ENCODE measurements at regions not wholly inside any gene's neighbourhood (a gene's known extent, or its start where the extent isn't known, plus 50 kb on each side); places are given as distances from the start of the nearest gene placed in this dataset.

DNA sequence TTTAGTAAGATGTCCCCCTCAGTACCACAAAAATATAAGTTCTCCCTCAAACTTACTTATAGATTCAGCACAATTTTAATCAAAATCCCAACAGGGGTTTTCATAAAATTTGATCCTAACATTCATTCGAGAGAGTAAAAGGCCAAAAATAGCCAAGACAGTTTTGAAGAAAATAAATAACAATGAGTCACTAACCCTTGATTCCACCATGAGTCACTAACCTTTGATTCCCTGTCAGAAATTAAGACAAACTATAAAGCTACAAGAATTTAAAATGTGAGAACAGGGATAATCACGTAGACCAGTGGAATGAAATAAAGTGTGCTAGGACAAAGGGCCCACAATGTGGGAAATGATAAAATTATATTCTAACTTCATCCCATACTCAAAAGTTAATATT lies 320.3 kb downstream of the SUCLA2 start:
- TF ChIP-seq, protein P1, sequence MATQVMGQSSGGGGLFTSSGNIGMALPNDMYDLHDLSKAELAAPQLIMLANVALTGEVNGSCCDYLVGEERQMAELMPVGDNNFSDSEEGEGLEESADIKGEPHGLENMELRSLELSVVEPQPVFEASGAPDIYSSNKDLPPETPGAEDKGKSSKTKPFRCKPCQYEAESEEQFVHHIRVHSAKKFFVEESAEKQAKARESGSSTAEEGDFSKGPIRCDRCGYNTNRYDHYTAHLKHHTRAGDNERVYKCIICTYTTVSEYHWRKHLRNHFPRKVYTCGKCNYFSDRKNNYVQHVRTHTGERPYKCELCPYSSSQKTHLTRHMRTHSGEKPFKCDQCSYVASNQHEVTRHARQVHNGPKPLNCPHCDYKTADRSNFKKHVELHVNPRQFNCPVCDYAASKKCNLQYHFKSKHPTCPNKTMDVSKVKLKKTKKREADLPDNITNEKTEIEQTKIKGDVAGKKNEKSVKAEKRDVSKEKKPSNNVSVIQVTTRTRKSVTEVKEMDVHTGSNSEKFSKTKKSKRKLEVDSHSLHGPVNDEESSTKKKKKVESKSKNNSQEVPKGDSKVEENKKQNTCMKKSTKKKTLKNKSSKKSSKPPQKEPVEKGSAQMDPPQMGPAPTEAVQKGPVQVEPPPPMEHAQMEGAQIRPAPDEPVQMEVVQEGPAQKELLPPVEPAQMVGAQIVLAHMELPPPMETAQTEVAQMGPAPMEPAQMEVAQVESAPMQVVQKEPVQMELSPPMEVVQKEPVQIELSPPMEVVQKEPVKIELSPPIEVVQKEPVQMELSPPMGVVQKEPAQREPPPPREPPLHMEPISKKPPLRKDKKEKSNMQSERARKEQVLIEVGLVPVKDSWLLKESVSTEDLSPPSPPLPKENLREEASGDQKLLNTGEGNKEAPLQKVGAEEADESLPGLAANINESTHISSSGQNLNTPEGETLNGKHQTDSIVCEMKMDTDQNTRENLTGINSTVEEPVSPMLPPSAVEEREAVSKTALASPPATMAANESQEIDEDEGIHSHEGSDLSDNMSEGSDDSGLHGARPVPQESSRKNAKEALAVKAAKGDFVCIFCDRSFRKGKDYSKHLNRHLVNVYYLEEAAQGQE (IDR thresholded peaks at IDR 0.05; ENCODE audit: borderline replicate concordance), result no peak
- TF ChIP-seq CTCF (IDR thresholded peaks at IDR 0.05; ENCODE audit: poor library complexity, severe bottlenecking) (no peak), RAD21 (conservative IDR thresholded peaks at IDR 0.05) (no peak), SMC3 (conservative IDR thresholded peaks at IDR 0.05; ENCODE audit: poor library complexity) (no peak), POLR2AphosphoS5 (IDR thresholded peaks at IDR 0.05) (no peak)

All from neural cell (in vitro differentiated cells).